ENCODE measurements at regions not wholly inside any gene's neighbourhood (a gene's known extent, or its start where the extent isn't known, plus 50 kb on each side); places are given as distances from the start of the nearest gene placed in this dataset.

DNA sequence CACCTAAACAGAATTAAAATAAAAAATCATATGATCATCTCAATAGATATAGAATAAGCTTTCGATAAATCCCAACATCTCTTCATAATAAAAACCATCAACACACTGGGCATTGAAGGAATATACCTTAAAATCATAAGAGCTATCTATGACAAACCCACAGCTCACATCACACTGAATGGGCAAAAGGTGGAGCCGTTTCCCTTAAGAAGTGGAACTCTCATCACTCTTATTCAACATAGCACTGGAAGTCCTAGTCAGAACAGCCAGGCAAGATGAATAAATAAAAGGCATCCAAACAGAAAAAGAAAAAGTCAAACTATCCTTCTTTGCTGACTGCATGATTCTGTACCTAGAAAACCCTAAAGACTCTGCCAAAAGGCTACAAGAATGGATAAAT, 510.3 kb downstream of the ZNF804A start:
- TF ChIP-seq, protein P1, sequence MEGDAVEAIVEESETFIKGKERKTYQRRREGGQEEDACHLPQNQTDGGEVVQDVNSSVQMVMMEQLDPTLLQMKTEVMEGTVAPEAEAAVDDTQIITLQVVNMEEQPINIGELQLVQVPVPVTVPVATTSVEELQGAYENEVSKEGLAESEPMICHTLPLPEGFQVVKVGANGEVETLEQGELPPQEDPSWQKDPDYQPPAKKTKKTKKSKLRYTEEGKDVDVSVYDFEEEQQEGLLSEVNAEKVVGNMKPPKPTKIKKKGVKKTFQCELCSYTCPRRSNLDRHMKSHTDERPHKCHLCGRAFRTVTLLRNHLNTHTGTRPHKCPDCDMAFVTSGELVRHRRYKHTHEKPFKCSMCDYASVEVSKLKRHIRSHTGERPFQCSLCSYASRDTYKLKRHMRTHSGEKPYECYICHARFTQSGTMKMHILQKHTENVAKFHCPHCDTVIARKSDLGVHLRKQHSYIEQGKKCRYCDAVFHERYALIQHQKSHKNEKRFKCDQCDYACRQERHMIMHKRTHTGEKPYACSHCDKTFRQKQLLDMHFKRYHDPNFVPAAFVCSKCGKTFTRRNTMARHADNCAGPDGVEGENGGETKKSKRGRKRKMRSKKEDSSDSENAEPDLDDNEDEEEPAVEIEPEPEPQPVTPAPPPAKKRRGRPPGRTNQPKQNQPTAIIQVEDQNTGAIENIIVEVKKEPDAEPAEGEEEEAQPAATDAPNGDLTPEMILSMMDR (conservative IDR thresholded peaks at IDR 0.05 in 1 of 2, IDR thresholded peaks at IDR 0.05 in 1 of 2; ENCODE audit: low read depth in 1 of 2, low read length in 2 of 2): no peak
- no peak for TF ChIP-seq EZH2 (IDR thresholded peaks at IDR 0.05; ENCODE audit: low read length, missing control alignments)
